Thymus (tissue), 11 donors: ENCODE measurements at regions not wholly inside any gene's neighbourhood (a gene's known extent, or its start where the extent isn't known, plus 50 kb on each side); places are given as distances from the start of the nearest gene placed in this dataset.
"Not testable (repeated sequence)": the region's sequence is repeated elsewhere in the genome, so short reads cannot be mapped to it uniquely, and the experiment has no call there.

Experiments used
- DNase-seq, 9 donors: peaks; one replicate each; pipeline ENCODE4 v3.0.0-alpha.2; 2013; ENCODE audit warnings: low spot score in 9 of 9, low read depth in 6 of 9, missing footprints in 1 of 9
- H3K27ac ChIP-seq, 2 donors: one replicate each; pipeline ENCODE4 v1.5.1; 2013; ENCODE audit warnings: control low read depth in 1 of 2, low read depth in 1 of 2, low read length in 1 of 2, mild to moderate bottlenecking in 1 of 2, moderate library complexity in 1 of 2
- H3K27me3 ChIP-seq, 2 donors: one replicate each; pipeline ENCODE4 v1.5.1; 2013; ENCODE audit warnings: low read length in 1 of 2; ENCODE audit not compliant: control insufficient read depth in 2 of 2, insufficient read depth in 1 of 2
- H3K36me3 ChIP-seq, 2 donors: one replicate each; pipeline ENCODE4 v1.5.1; 2013; ENCODE audit warnings: low read length in 1 of 2, mild to moderate bottlenecking in 1 of 2, moderate library complexity in 1 of 2; ENCODE audit not compliant: control insufficient read depth in 2 of 2, insufficient read depth in 2 of 2
- H3K4me1 ChIP-seq, 2 donors: one replicate each; pipeline ENCODE4 v1.5.1; 2013; ENCODE audit warnings: low read length in 2 of 2; ENCODE audit not compliant: control insufficient read depth in 2 of 2, insufficient read depth in 2 of 2
- H3K4me3 ChIP-seq, 2 donors: one replicate each; pipeline ENCODE4 v1.5.1; 2013; ENCODE audit warnings: low read length in 2 of 2, control low read depth in 1 of 2, mild to moderate bottlenecking in 1 of 2
- H3K9me3 ChIP-seq, 2 donors: one replicate each; pipeline ENCODE4 v1.5.1; 2013; ENCODE audit warnings: low read length in 1 of 2, mild to moderate bottlenecking in 1 of 2; ENCODE audit not compliant: control insufficient read depth in 2 of 2, insufficient read depth in 1 of 2
- WGBS: extraction: QIAGEN DNeasy Blood & Tissue Kit; methylation state at CpG from one replicate; pipeline ENCODE4 v1.1.7; 2013; 5-methylcytosine and 5-hydroxymethylcytosine counted together
- donor health status: healthy.

- peak overlapping the region; percentile 26 to 77 for H3K27ac ChIP-seq
- peak in 1 of 9 donors; percentile 15 for DNase-seq
- no peak overlapping the region for H3K4me3 ChIP-seq
- H3K36me3 ChIP-seq: no peaks in the 10 kb centered on the region
- H3K27me3 ChIP-seq: no peaks in the 10 kb centered on the region
- H3K4me1 ChIP-seq: peaks cover 7 to 19% of the 10 kb centered on the region in 2 donors
- no peaks in the 10 kb centered on the region for H3K9me3 ChIP-seq
- WGBS: 49% methylated on average over 3 of the region's 3 CpGs
Observed at GRCh38 chr4:123599061-123599919, 202.7 kb downstream of the SPRY1 start.

- Histone ChIP-seq H3K27ac (peak overlapping the region in 1 of 2 donors; percentile 77), H3K4me1 (peaks cover 7 to 19% of the 10 kb centered on the region in 2 donors), H3K9me3 (no peaks in the 10 kb centered on the region), H3K27me3 (no peaks in the 10 kb centered on the region), H3K4me3 (no peak overlapping the region), H3K36me3 (no peaks in the 10 kb centered on the region)
- DNase-seq: peak; percentile 52 to 91 (median 70)
- WGBS: 15% methylated on average over 5 of the region's 5 CpGs
Observed at GRCh38 chr4:123599920-123600810, 203.6 kb downstream of the SPRY1 start.

- no peaks in the 10 kb centered on the region for H3K27me3 ChIP-seq
- WGBS: 96% methylated on average over 6 of the region's 6 CpGs
- no peak for DNase-seq
- no peak overlapping the region for H3K4me3 ChIP-seq
- no peaks in the 10 kb centered on the region for H3K36me3 ChIP-seq
- H3K27ac ChIP-seq: no peak overlapping the region
- H3K4me1 ChIP-seq: peaks cover 7 to 19% of the 10 kb centered on the region in 2 donors
- no peaks in the 10 kb centered on the region for H3K9me3 ChIP-seq
Observed at GRCh38 chr4:123600987-123601904, 204.7 kb downstream of the SPRY1 start.

GRCh38 chr4:123602007-123602406 lies 205.4 kb downstream of the SPRY1 start:
- DNase-seq: no peak
- no peaks in the 10 kb centered on the region for H3K9me3 ChIP-seq
- H3K27ac ChIP-seq: no peak overlapping the region
- H3K36me3 ChIP-seq: no peaks in the 10 kb centered on the region
- no peaks in the 10 kb centered on the region for H3K27me3 ChIP-seq
- 99% methylated on average over 4 of the region's 4 CpGs for WGBS
- peaks cover 7 to 21% of the 10 kb centered on the region in 2 donors for H3K4me1 ChIP-seq
- H3K4me3 ChIP-seq: no peak overlapping the region

GRCh38 chr4:123603165-123603564 lies 206.6 kb downstream of the SPRY1 start:
- Histone ChIP-seq H3K4me3 (no peak overlapping the region), H3K9me3 (no peaks in the 10 kb centered on the region), H3K27ac (no peak overlapping the region), H3K4me1 (peaks cover 9 to 26% of the 10 kb centered on the region in 2 donors), H3K27me3 (no peaks in the 10 kb centered on the region), H3K36me3 (no peaks in the 10 kb centered on the region)
- DNase-seq: no peak
- WGBS: 84% methylated on average over 7 of the region's 7 CpGs

GRCh38 chr4:123605797-123606196 lies 209.2 kb downstream of the SPRY1 start:
- H3K9me3 ChIP-seq, DNase-seq, H3K27me3 ChIP-seq, H3K27ac ChIP-seq, H3K36me3 ChIP-seq, H3K4me3 ChIP-seq: not testable (repeated sequence)
- WGBS: 91% methylated on average over 4 of the region's 4 CpGs
- H3K4me1 ChIP-seq: peaks cover 2 to 11% of the 10 kb centered on the region in 2 donors

GRCh38 chr4:123606336-123606735 lies 209.7 kb downstream of the SPRY1 start:
- Histone ChIP-seq H3K9me3 (no peaks in the 10 kb centered on the region), H3K27me3 (no peaks in the 10 kb centered on the region), H3K27ac (peak overlapping the region in 1 of 2 donors; percentile 15), H3K4me1 (peaks cover 2 to 11% of the 10 kb centered on the region in 2 donors), H3K36me3 (no peaks in the 10 kb centered on the region), H3K4me3 (no peak overlapping the region)
- no peak for DNase-seq
- WGBS: 98% methylated on average over 2 of the region's 2 CpGs

GRCh38 chr4:123606946-123607542 lies 210.4 kb downstream of the SPRY1 start:
- DNase-seq: peak in 1 of 9 donors; percentile 13
- no peaks in the 10 kb centered on the region for H3K36me3 ChIP-seq
- no peaks in the 10 kb centered on the region for H3K27me3 ChIP-seq
- no peak overlapping the region for H3K4me3 ChIP-seq
- 51% methylated on average over 3 of the region's 3 CpGs for WGBS
- H3K27ac ChIP-seq: peak overlapping the region in 1 of 2 donors; percentile 52
- no peaks in the 10 kb centered on the region for H3K9me3 ChIP-seq
- H3K4me1 ChIP-seq: peaks cover 2 to 11% of the 10 kb centered on the region in 2 donors
